HG03159 (cell line): ENCODE measurements at regions not wholly inside any gene's neighbourhood (a gene's known extent, or its start where the extent isn't known, plus 50 kb on each side); places are given as distances from the start of the nearest gene placed in this dataset.
"Not testable (repeated sequence)": the region's sequence is repeated elsewhere in the genome, so short reads cannot be mapped to it uniquely, and the experiment has no call there.

Source experiments
- ATAC-seq: cut with Tn5 transposase; IDR thresholded peaks from one replicate; pipeline ENCODE4 v1.9.1; 2021; ENCODE audit warnings: mild to moderate bottlenecking, moderate library complexity; ENCODE audit not compliant: unreplicated experiment

GRCh38 chr15:77844798-77845446 is 212.2 kb upstream of the LINGO1 start:
- ATAC-seq = no peak

- ATAC-seq = no peak
These were observed 210.8 kb upstream of the LINGO1 start for GRCh38 chr15:77843546-77843945.

- ATAC-seq = no peak
These were observed 208.5 kb upstream of the LINGO1 start for GRCh38 chr15:77840991-77841775.

- ATAC-seq = no peak
These were observed 207.5 kb upstream of the LINGO1 start for GRCh38 chr15:77839970-77840905.

GRCh38 chr15:77839456-77839855 is 206.7 kb upstream of the LINGO1 start:
- ATAC-seq = no peak

- ATAC-seq = no peak
These were observed 205.9 kb upstream of the LINGO1 start for GRCh38 chr15:77838595-77838994.

GRCh38 chr15:77838061-77838460 is 205.3 kb upstream of the LINGO1 start:
- no peak for ATAC-seq

GRCh38 chr15:77837649-77838025 is 204.9 kb upstream of the LINGO1 start:
- no peak for ATAC-seq

- ATAC-seq = no peak
These were observed 204.4 kb upstream of the LINGO1 start for GRCh38 chr15:77836906-77837648.

GRCh38 chr15:77836121-77836692 is 203.5 kb upstream of the LINGO1 start:
- no peak for ATAC-seq

GRCh38 chr15:77834276-77834990 is 201.7 kb upstream of the LINGO1 start:
- no peak for ATAC-seq

GRCh38 chr15:77832874-77833273 is 200.2 kb upstream of the LINGO1 start:
- ATAC-seq = no peak

GRCh38 chr15:77831986-77832385 is 199.3 kb upstream of the LINGO1 start:
- ATAC-seq = no peak

GRCh38 chr15:77830051-77830468 is 197.3 kb upstream of the LINGO1 start:
- no peak for ATAC-seq

GRCh38 chr15:77829331-77829730 is 196.6 kb upstream of the LINGO1 start:
- ATAC-seq = not testable (repeated sequence)

- ATAC-seq = no peak
These were observed 195.1 kb upstream of the LINGO1 start for GRCh38 chr15:77827860-77828259.

GRCh38 chr15:77826006-77826695 is 193.4 kb upstream of the LINGO1 start:
- ATAC-seq = no peak

- ATAC-seq = no peak
These were observed 192.8 kb upstream of the LINGO1 start for GRCh38 chr15:77825546-77825945.

- ATAC-seq = no peak
These were observed 192.5 kb upstream of the LINGO1 start for GRCh38 chr15:77825252-77825542.
